ENCODE measurements at regions not wholly inside any gene's neighbourhood (a gene's known extent, or its start where the extent isn't known, plus 50 kb on each side); places are given as distances from the start of the nearest gene placed in this dataset.

DNA sequence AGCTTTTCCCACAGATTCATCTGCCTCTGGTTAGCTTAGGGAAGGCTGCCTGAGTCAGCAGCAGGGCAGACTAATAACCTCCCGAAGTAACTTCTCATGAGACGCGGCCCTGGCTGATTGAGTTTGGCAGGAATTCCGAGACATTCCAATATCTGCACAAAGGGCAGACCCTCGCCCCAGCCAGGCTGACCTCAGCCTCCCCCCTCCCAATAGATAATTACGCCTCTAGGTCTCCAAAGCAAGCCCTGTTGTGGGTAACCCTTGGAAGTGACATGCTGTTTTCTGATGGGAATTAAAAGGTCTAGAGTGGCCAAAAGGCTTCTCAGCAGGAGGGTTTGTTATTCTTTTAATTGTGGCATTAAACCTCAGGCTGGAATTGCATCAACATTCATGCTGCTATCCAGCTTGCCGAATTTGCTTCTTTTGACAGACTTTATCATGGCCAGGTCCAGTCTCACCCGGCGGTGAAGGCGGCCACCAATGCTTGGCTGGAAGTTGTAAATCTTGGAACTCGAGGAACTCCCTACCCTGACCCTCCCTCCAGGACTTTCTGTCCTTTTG is 98.0 kb upstream of the SLC14A2 start:
- Histone ChIP-seq H3K9ac (ENCODE audit: low read length) (no peak overlapping the region), H2AFZ (ENCODE audit: low read depth, low read length, poor library complexity, severe bottlenecking) (no peak overlapping the region), H3K27me3 (ENCODE audit: insufficient read depth, low read length) (no peaks in the 10 kb centered on the region), H4K20me1 (ENCODE audit: insufficient read depth) (no peaks in the 10 kb centered on the region), H3K79me2 (ENCODE audit: insufficient read depth, low read length) (no peaks in the 10 kb centered on the region), H3K9me2 (ENCODE audit: insufficient read depth) (no peaks in the 10 kb centered on the region), H3K9me3 (ENCODE audit: control insufficient read depth in 1 of 2, insufficient read depth in 1 of 2, low read depth in 1 of 2, low read length in 2 of 2) (no peaks in the 10 kb centered on the region), H3K4me2 (ENCODE audit: low read length) (no peak overlapping the region), H3K27ac (ENCODE audit: low read depth, low read length) (no peak overlapping the region), H3K4me3 (replicated peaks in 1 of 2; ENCODE audit: low read depth in 1 of 2, low read length in 2 of 2) (no peak overlapping the region), H3K4me1 (ENCODE audit: control insufficient read depth in 1 of 2, insufficient read depth in 2 of 2, low read length in 2 of 2) (no peaks in the 10 kb centered on the region), H3K36me3 (ENCODE audit: control insufficient read depth in 1 of 2, insufficient read depth in 2 of 2, low read length in 2 of 2) (no peaks in the 10 kb centered on the region)
- TF ChIP-seq JUND (IDR thresholded peaks at IDR 0.05) (no peak), CTCF (IDR thresholded peaks at IDR 0.05 in 2 of 3, conservative IDR thresholded peaks at IDR 0.05 in 1 of 3; ENCODE audit: borderline replicate concordance in 1 of 3, insufficient read depth in 1 of 3, low read depth in 2 of 3, low read length in 2 of 3) (no peak), YY1 (IDR thresholded peaks at IDR 0.05; ENCODE audit: extremely low read depth, insufficient replicate concordance, low read depth, low read length) (no peak), SIN3A (IDR thresholded peaks at IDR 0.05; ENCODE audit: low read depth) (no peak), EZH2phosphoT487 (IDR thresholded peaks at IDR 0.05; ENCODE audit: borderline replicate concordance) (no peak), SRF (IDR thresholded peaks at IDR 0.05; ENCODE audit: low read depth) (no peak), RAD21 (IDR thresholded peaks at IDR 0.05; ENCODE audit: low read depth) (no peak), SP1 (IDR thresholded peaks at IDR 0.05; ENCODE audit: low read depth) (no peak), ELF1 (IDR thresholded peaks at IDR 0.05; ENCODE audit: borderline replicate concordance, low read depth) (no peak), EGR1 (IDR thresholded peaks at IDR 0.05; ENCODE audit: low read depth) (no peak), EZH2 (IDR thresholded peaks at IDR 0.05) (no peak), ZFX (IDR thresholded peaks at IDR 0.05) (no peak), TCF7L2 (IDR thresholded peaks at IDR 0.05; ENCODE audit: borderline replicate concordance, extremely low read depth, insufficient read depth, insufficient read length) (no peak), ZNF274 (IDR thresholded peaks at IDR 0.05; ENCODE audit: low read depth, low read length) (no peak), FOSL1 (IDR thresholded peaks at IDR 0.05; ENCODE audit: low read depth) (no peak), CBX3 (IDR thresholded peaks at IDR 0.05; ENCODE audit: low read depth) (no peak)
- TF ChIP-seq, protein P1, sequence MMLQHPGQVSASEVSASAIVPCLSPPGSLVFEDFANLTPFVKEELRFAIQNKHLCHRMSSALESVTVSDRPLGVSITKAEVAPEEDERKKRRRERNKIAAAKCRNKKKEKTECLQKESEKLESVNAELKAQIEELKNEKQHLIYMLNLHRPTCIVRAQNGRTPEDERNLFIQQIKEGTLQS (IDR thresholded peaks at IDR 0.05), result no peak
- TF ChIP-seq, protein P2, sequence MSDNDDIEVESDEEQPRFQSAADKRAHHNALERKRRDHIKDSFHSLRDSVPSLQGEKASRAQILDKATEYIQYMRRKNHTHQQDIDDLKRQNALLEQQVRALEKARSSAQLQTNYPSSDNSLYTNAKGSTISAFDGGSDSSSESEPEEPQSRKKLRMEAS (IDR thresholded peaks at IDR 0.05), result no peak
- no peak for DNase-seq (ENCODE audit: low read depth, low spot score)
- ChIA-PET RAD21 (ENCODE audit: low non-redundant PET in 1 of 2, low total read pairs in 2 of 2, uncharacterized antibody in 2 of 2, unreplicated experiment in 2 of 2) (no interaction called here), POLR2A (no interaction called here), CTCF (no interaction called here)
- no peak for ATAC-seq
- intact Hi-C loops (cut with micrococcal nuclease), result loop anchor here (5.0 kb wide), 1 partner anchor 45 kb away; no protein-coding TSS in a partner anchor
- no TSS peak for BruUV-seq (replicated peaks)
